Neuronal stem cell (in vitro differentiated cells): ENCODE measurements at regions not wholly inside any gene's neighbourhood (a gene's known extent, or its start where the extent isn't known, plus 50 kb on each side); places are given as distances from the start of the nearest gene placed in this dataset.

Experiments
- DNase-seq: peaks from one replicate; pipeline ENCODE4 v3.0.0-alpha.2; 2013; ENCODE audit warnings: low spot score
- H2AFZ ChIP-seq: one replicate; pipeline ENCODE4 v1.6.1; 2013; ENCODE audit warnings: mild to moderate bottlenecking, low read length, inconsistent platforms
- H2AK5ac ChIP-seq: 2 replicates; pipeline ENCODE4 v1.6.1; 2013; ENCODE audit warnings: low read depth, mild to moderate bottlenecking, inconsistent platforms, low read length, moderate library complexity, mixed read lengths
- H2BK120ac ChIP-seq: 2 replicates; pipeline ENCODE4 v1.6.1; 2013; ENCODE audit warnings: low read depth, mild to moderate bottlenecking, inconsistent platforms, low read length, moderate library complexity, mixed read lengths
- H2BK12ac ChIP-seq: one replicate; pipeline ENCODE4 v1.6.1; 2013; ENCODE audit warnings: low read length, inconsistent platforms
- H2BK15ac ChIP-seq: 2 replicates; pipeline ENCODE4 v1.6.1; 2013; ENCODE audit warnings: mild to moderate bottlenecking, low read length, inconsistent platforms, mixed read lengths
- H2BK5ac ChIP-seq: one replicate; pipeline ENCODE4 v1.6.1; 2013; ENCODE audit warnings: inconsistent platforms, mild to moderate bottlenecking, low read length, moderate library complexity
- H3K14ac ChIP-seq: one replicate; pipeline ENCODE4 v1.6.1; 2013; ENCODE audit warnings: low read length, inconsistent platforms
- H3K18ac ChIP-seq: 2 replicates; pipeline ENCODE4 v1.6.1; 2013; ENCODE audit warnings: low read length, inconsistent platforms
- H3K23ac ChIP-seq: 2 replicates; pipeline ENCODE4 v1.6.1; 2013; ENCODE audit warnings: low read depth, mild to moderate bottlenecking, mixed read lengths, low read length, inconsistent platforms; ENCODE audit not compliant: poor library complexity
- H3K27ac ChIP-seq: replicated peaks from 3 replicates; pipeline ENCODE4 v1.5.1; 2013; ENCODE audit warnings: low read length, inconsistent platforms
- H3K27me3 ChIP-seq, 3 experiments: 2 replicates each; pipeline ENCODE4 v1.6.1; 2013; ENCODE audit warnings: low read length in 3 of 3, mild to moderate bottlenecking in 2 of 3, inconsistent platforms in 1 of 3, low read depth in 1 of 3, mixed read lengths in 1 of 3, moderate library complexity in 1 of 3; ENCODE audit not compliant: control insufficient read depth in 3 of 3, insufficient read depth in 3 of 3
- H3K36me3 ChIP-seq, 2 donors: replicated peaks in 1 of 2; 2 replicates each; pipeline ENCODE4 v1.6.1; 2013; ENCODE audit warnings: low read length in 2 of 2; ENCODE audit not compliant: control insufficient read depth in 2 of 2, insufficient read depth in 2 of 2
- H3K4ac ChIP-seq: 2 replicates; pipeline ENCODE4 v1.6.1; 2013; ENCODE audit warnings: inconsistent platforms, mild to moderate bottlenecking, low read length, moderate library complexity
- H3K4me1 ChIP-seq, 2 donors: 1 replicate in 1 of 2; 2 replicates in 1 of 2; pipeline ENCODE4 v1.6.1; 2013; ENCODE audit warnings: low read length in 2 of 2, low read depth in 1 of 2; ENCODE audit not compliant: control insufficient read depth in 2 of 2, insufficient read depth in 1 of 2
- H3K4me2 ChIP-seq: one replicate; pipeline ENCODE4 v1.6.1; 2013; ENCODE audit warnings: mild to moderate bottlenecking, low read length, inconsistent platforms; ENCODE audit not compliant: insufficient read depth, poor library complexity, severe bottlenecking
- H3K4me3 ChIP-seq, 2 donors: 2 replicates each; pipeline ENCODE4 v1.5.1; 2013; ENCODE audit warnings: low read length in 2 of 2, mild to moderate bottlenecking in 2 of 2, inconsistent platforms in 1 of 2, moderate library complexity in 1 of 2
- H3K79me1 ChIP-seq: one replicate; pipeline ENCODE4 v1.6.1; 2013; ENCODE audit warnings: low read depth, mild to moderate bottlenecking, inconsistent platforms, low read length, moderate library complexity
- H3K9ac ChIP-seq: one replicate; pipeline ENCODE4 v1.6.1; 2013; ENCODE audit warnings: mild to moderate bottlenecking, low read depth, low read length, inconsistent platforms; ENCODE audit not compliant: poor library complexity
- H3K9me3 ChIP-seq, 2 donors: replicated peaks in 1 of 2; 2 replicates each; pipeline versions ENCODE3 to v1.6.1; 2013; ENCODE audit warnings: low read length in 2 of 2, mild to moderate bottlenecking in 2 of 2, inconsistent platforms in 1 of 2, low read depth in 1 of 2, mixed read lengths in 1 of 2, moderate library complexity in 1 of 2; ENCODE audit not compliant: control insufficient read depth in 2 of 2, insufficient read depth in 1 of 2
- H4K8ac ChIP-seq: one replicate; pipeline ENCODE4 v1.6.1; 2013; ENCODE audit warnings: low read depth, mild to moderate bottlenecking, inconsistent platforms, low read length, moderate library complexity
- H4K91ac ChIP-seq: one replicate; pipeline ENCODE4 v1.6.1; 2013; ENCODE audit warnings: low read length, low read depth, mild to moderate bottlenecking, inconsistent platforms; ENCODE audit not compliant: poor library complexity
- WGBS, 2 donors: extraction: QIAGEN DNeasy Blood & Tissue Kit; methylation state at CpG; one replicate each; pipeline ENCODE4 v1.1.7; 2013; ENCODE audit warnings: missing lambda C conversion rate in 2 of 2, mixed read lengths in 1 of 2; ENCODE audit not compliant: insufficient read length in 2 of 2, insufficient replicate concordance in 1 of 2; ENCODE audit errors: extremely low coverage in 2 of 2; 5-methylcytosine and 5-hydroxymethylcytosine counted together

DNA sequence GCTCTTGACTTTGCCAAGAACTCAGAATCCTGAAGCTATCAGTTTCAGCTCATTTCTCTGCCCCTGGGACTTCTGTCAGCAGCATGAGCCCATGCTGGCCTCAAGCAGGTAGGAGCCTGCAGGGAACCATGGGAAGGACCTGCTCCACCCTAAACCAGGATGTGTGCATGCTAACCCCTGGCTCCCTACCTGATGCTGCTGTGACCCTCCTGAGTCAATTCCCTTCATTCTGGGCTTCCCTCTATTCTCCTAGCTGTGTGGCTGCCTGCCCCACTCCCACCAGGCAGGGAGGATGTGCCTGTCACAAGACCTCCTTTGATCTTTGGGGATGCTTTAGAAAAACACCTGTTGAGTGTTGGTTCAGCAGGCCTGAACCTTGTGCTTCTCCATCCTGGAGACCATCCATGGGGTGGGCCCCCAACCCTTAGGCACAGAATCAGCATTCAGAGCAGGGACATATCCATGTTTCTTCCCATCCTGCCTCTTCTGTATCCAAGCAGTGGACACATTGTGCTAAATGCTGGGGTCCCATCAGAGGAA is 117.1 kb upstream of the CCL21 start:
- Histone ChIP-seq H3K4me2 (no peak overlapping the region), H3K27ac (no peak overlapping the region), H2AFZ (no peak overlapping the region), H3K23ac (no peak overlapping the region), H4K8ac (no peak overlapping the region), H2BK12ac (no peak overlapping the region), H3K4me3 (no peak overlapping the region), H3K4me1 (no peaks in the 10 kb centered on the region), H2BK5ac (no peak overlapping the region), H4K91ac (no peak overlapping the region), H3K9me3 (no peaks in the 10 kb centered on the region), H3K9ac (no peak overlapping the region), H3K4ac (no peak overlapping the region), H3K79me1 (no peaks in the 10 kb centered on the region), H3K27me3 (peaks cover 0 to 1% (median 0%) of the 10 kb centered on the region in 3 experiments), H2BK120ac (no peak overlapping the region), H3K36me3 (no peaks in the 10 kb centered on the region), H2AK5ac (no peak overlapping the region), H3K14ac (no peak overlapping the region), H3K18ac (no peak overlapping the region), H2BK15ac (no peak overlapping the region)
- no peak for DNase-seq

DNA sequence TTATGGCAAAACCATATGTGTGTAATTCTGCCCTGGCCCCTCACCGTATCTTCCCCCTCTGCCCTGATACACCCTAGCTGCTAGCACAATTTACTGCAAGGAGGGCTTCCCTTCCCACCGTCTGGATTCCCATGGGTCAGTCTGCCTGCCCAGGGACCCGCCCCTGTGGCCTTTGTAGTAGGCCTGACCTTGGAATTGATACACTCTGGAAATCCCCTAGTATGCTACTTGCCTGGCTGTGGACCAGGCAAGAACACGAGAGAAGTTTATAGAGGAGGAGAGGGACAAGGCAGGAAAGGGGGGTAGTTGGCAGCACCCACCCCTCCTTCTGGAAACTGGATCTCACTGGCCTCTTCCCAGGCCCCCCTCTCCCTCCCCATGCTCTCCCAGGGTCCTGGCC is 115.8 kb upstream of the CCL21 start:
- H3K18ac ChIP-seq: no peak overlapping the region
- no peak overlapping the region for H4K91ac ChIP-seq
- H3K36me3 ChIP-seq: no peaks in the 10 kb centered on the region
- H2BK15ac ChIP-seq: no peak overlapping the region
- H2BK120ac ChIP-seq: no peak overlapping the region
- WGBS, 2 donors: no CpG with 5 or more reads among the region's 4 CpGs
- H3K9ac ChIP-seq: no peak overlapping the region
- H3K9me3 ChIP-seq: no peaks in the 10 kb centered on the region
- no peak overlapping the region for H3K4ac ChIP-seq
- H3K14ac ChIP-seq: no peak overlapping the region
- H3K23ac ChIP-seq: no peak overlapping the region
- no peak overlapping the region for H2BK5ac ChIP-seq
- peaks cover 0 to 1% (median 0%) of the 10 kb centered on the region in 3 experiments for H3K27me3 ChIP-seq
- no peak overlapping the region for H2BK12ac ChIP-seq
- no peak overlapping the region for H2AFZ ChIP-seq
- no peaks in the 10 kb centered on the region for H3K4me1 ChIP-seq
- no peak overlapping the region for H3K4me2 ChIP-seq
- H3K79me1 ChIP-seq: no peaks in the 10 kb centered on the region
- no peak overlapping the region for H3K4me3 ChIP-seq
- H2AK5ac ChIP-seq: no peak overlapping the region
- DNase-seq: no peak
- no peak overlapping the region for H3K27ac ChIP-seq
- H4K8ac ChIP-seq: no peak overlapping the region

DNA sequence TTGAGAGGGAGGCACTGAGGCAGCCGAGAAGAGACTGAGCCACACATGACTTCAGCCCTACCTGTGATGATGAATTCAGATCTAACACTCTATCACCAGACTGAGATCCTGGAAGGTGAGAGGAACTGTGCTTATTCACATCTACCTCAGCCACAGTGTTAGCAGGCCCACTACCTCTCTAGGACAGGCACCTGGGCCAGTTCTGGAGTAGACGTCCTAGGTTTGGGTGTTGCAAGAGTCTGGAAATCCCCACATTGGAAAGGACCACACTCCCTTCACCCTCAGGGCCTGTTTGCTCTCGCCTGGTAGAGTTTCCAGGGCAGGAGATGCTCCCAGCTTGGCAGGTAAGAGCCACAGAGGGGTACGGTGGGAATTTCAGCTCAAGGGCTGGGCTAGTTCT is 113.8 kb upstream of the CCL21 start:
- Histone ChIP-seq H3K27ac (no peak overlapping the region), H2BK15ac (no peak overlapping the region), H3K4ac (no peak overlapping the region), H3K27me3 (no peaks in the 10 kb centered on the region), H3K79me1 (no peaks in the 10 kb centered on the region), H3K4me1 (no peaks in the 10 kb centered on the region), H4K8ac (no peak overlapping the region), H3K23ac (no peak overlapping the region), H2AK5ac (no peak overlapping the region), H3K18ac (no peak overlapping the region), H2BK120ac (no peak overlapping the region), H3K4me2 (no peak overlapping the region), H4K91ac (no peak overlapping the region), H2BK5ac (no peak overlapping the region), H3K4me3 (peak overlapping the region in 1 of 2 donors; percentile 24), H2AFZ (no peak overlapping the region), H3K36me3 (no peaks in the 10 kb centered on the region), H2BK12ac (no peak overlapping the region), H3K14ac (no peak overlapping the region), H3K9me3 (peaks cover 0 to 2% of the 10 kb centered on the region in 2 donors), H3K9ac (no peak overlapping the region)
- DNase-seq: no peak
- WGBS, 2 donors: no CpG with 5 or more reads among the region's 4 CpGs

DNA sequence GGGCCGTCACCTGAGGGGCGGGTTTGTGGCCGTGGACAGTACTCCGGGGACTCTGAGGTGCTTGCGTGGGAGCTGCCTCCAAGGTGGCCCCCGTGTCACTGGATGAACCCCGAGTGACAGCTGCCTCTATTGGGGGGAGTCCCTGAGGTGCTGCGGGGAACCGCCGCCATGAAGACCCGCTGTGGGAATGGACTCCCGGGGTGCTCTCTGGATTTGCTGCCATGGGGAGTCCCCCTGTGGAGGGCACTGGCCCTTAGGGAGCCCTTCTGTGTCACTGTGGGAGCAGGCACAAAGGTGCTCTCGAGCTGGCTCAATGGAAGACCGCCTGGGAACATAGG is 100.2 kb upstream of the CCL21 start:
- H3K27me3 ChIP-seq: peaks cover 0 to 24% (median 3%) of the 10 kb centered on the region in 3 experiments
- WGBS, 2 donors: no CpG with 5 or more reads among the region's 14 CpGs
- no peak overlapping the region for H3K4ac ChIP-seq
- H3K9ac ChIP-seq: no peak overlapping the region
- H2BK15ac ChIP-seq: no peak overlapping the region
- H3K79me1 ChIP-seq: no peaks in the 10 kb centered on the region
- H2AFZ ChIP-seq: peak overlapping the region; percentile 70
- no peak overlapping the region for H2BK5ac ChIP-seq
- no peak for DNase-seq
- H2AK5ac ChIP-seq: no peak overlapping the region
- peaks cover 0 to 4% of the 10 kb centered on the region in 2 donors for H3K9me3 ChIP-seq
- no peak overlapping the region for H3K14ac ChIP-seq
- peaks cover 0 to 2% of the 10 kb centered on the region in 2 donors for H3K4me1 ChIP-seq
- no peak overlapping the region for H2BK120ac ChIP-seq
- H3K36me3 ChIP-seq: no peaks in the 10 kb centered on the region
- no peak overlapping the region for H2BK12ac ChIP-seq
- no peak overlapping the region for H3K27ac ChIP-seq
- no peak overlapping the region for H3K4me3 ChIP-seq
- no peak overlapping the region for H3K18ac ChIP-seq
- no peak overlapping the region for H3K23ac ChIP-seq
- H4K91ac ChIP-seq: no peak overlapping the region
- H4K8ac ChIP-seq: no peak overlapping the region
- H3K4me2 ChIP-seq: no peak overlapping the region
